ENCODE measurements at regions not wholly inside any gene's neighbourhood (a gene's known extent, or its start where the extent isn't known, plus 50 kb on each side); places are given as distances from the start of the nearest gene placed in this dataset.

DNA sequence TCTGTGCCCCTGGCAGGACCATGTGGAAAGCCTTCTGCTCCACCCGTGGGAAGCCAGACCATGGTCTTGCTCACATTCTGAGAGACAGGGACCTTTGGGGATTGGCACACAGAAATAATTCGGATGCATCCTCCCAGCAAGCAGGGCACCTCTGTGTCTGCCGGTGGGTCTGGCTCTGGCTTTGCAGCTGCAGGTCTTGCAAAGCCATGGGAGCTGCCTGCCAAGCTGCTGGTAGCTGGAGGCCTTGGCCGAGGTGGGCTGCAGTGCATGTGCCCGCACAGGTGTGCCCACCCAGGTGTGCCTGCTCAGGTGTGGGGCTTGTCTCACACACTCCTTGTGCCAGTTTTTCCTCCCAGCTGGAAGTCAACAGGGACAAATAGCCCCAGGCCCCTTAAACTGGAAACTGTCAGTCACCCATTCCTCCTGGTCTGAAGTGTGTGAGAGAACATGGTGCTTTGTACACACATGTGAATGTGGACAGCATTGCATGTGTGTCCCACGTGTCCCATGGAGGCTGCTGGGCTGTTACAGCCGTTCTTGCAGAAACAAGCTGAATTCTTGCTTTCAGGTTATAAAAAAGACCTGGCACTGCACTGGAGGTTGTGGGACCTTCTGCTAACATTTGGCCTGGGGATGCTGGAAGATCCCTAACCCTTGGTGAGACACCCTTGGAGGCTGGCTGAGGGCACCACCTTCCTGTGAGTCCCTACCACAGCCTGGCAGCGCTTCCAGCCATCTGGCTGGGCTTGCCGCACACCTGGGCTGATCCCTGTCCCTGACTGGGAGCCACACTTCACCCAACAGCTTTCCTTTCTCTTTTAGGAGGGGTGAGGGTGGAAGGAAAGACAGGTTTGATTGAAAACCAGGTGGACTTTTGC is 54.9 kb upstream of the SMOC2 start:
- no peak for TF ChIP-seq CTCF (IDR thresholded peaks at IDR 0.05)
- no peaks in the 10 kb centered on the region for H3K9me3 ChIP-seq
- H3K36me3 ChIP-seq: no peaks in the 10 kb centered on the region
- no peaks in the 10 kb centered on the region for H3K27me3 ChIP-seq
- H3K4me3 ChIP-seq: peak overlapping the region in 1 of 2 donors; percentile 41
- no peak for DNase-seq
- peaks cover 0 to 20% (median 16%) of the 10 kb centered on the region in 4 donors for H3K4me1 ChIP-seq
- H3K27ac ChIP-seq: peak overlapping the region; percentile 69 to 71
- intact Hi-C loops (cut with DNase I; ENCODE audit: low total_unique reads): no loop called here

DNA sequence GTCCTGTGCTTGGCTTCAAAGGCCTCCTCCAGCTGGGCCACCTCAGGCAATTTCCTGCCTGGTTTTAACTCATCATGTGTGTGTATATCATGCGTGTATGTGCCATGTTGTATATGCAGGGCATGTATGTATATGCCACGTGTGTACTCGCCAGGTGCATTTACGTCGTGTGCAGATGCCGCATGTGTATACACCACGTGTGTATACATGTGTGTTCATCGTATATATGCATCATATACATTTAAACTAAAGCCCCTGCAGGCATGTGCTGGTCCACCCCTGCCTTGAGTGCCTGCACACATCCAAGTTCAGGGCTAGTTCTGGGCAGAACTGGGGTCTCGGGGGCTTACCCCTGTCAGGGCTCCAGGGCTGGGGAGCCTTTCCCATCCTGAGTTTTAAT is 54.0 kb upstream of the SMOC2 start:
- Histone ChIP-seq H3K27ac (no peak overlapping the region), H3K36me3 (no peaks in the 10 kb centered on the region), H3K9me3 (no peaks in the 10 kb centered on the region), H3K4me3 (no peak overlapping the region), H3K27me3 (no peaks in the 10 kb centered on the region), H3K4me1 (peaks cover 0 to 20% (median 16%) of the 10 kb centered on the region in 4 donors)
- DNase-seq: no peak
- no peak for TF ChIP-seq CTCF (IDR thresholded peaks at IDR 0.05)
- intact Hi-C loops (cut with DNase I; ENCODE audit: low total_unique reads): no loop called here

DNA sequence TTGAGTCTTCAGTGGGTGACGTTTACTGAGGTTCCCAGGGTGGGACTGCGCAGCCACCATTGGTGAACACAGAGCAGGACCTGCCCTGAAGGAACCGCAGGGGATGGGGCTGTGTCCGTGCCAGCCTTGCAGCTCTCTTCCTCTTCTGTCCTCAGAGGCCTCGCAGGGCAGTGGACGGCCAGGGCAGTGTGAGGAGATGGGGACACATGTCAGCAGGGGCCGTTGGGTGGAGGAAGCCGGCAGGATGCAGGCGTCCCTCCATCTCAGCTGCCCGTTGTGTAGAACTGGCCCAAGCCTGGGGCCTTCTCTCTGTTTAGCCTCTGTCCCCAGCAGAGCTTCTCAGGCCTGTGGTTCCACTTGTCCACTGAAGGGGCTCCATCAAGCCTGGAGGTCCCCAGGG is 53.6 kb upstream of the SMOC2 start:
- Histone ChIP-seq H3K4me1 (peaks cover 0 to 20% (median 16%) of the 10 kb centered on the region in 4 donors), H3K4me3 (no peak overlapping the region), H3K27me3 (no peaks in the 10 kb centered on the region), H3K36me3 (no peaks in the 10 kb centered on the region), H3K27ac (no peak overlapping the region), H3K9me3 (no peaks in the 10 kb centered on the region)
- TF ChIP-seq CTCF (IDR thresholded peaks at IDR 0.05): no peak
- intact Hi-C loops (cut with DNase I; ENCODE audit: low total_unique reads): no loop called here
- DNase-seq: peak in 1 of 2 donors; percentile 50

GRCh38 chr6:168387911-168388310 is 53.1 kb upstream of the SMOC2 start:
- intact Hi-C loops (cut with DNase I; ENCODE audit: low total_unique reads): no loop called here
- Histone ChIP-seq H3K27ac (no peak overlapping the region), H3K36me3 (no peaks in the 10 kb centered on the region), H3K4me3 (no peak overlapping the region), H3K9me3 (no peaks in the 10 kb centered on the region), H3K27me3 (no peaks in the 10 kb centered on the region), H3K4me1 (peaks cover 0 to 20% (median 16%) of the 10 kb centered on the region in 4 donors)
- DNase-seq: no peak
- TF ChIP-seq CTCF (IDR thresholded peaks at IDR 0.05): no peak

GRCh38 chr6:168388641-168389633 is 52.0 kb upstream of the SMOC2 start:
- H3K9me3 ChIP-seq: no peaks in the 10 kb centered on the region
- H3K27ac ChIP-seq: no peak overlapping the region
- H3K36me3 ChIP-seq: no peaks in the 10 kb centered on the region
- H3K4me3 ChIP-seq: no peak overlapping the region
- H3K27me3 ChIP-seq: no peaks in the 10 kb centered on the region
- no peak for TF ChIP-seq CTCF (IDR thresholded peaks at IDR 0.05)
- intact Hi-C loops (cut with DNase I; ENCODE audit: low total_unique reads): no loop called here
- DNase-seq: peak in 1 of 2 donors; percentile 47
- peaks cover 0 to 17% (median 15%) of the 10 kb centered on the region in 4 donors for H3K4me1 ChIP-seq
